ENCODE measurements at regions not wholly inside any gene's neighbourhood (a gene's known extent, or its start where the extent isn't known, plus 50 kb on each side); places are given as distances from the start of the nearest gene placed in this dataset.
"Not testable (repeated sequence)": the region's sequence is repeated elsewhere in the genome, so short reads cannot be mapped to it uniquely, and the experiment has no call there.

DNA sequence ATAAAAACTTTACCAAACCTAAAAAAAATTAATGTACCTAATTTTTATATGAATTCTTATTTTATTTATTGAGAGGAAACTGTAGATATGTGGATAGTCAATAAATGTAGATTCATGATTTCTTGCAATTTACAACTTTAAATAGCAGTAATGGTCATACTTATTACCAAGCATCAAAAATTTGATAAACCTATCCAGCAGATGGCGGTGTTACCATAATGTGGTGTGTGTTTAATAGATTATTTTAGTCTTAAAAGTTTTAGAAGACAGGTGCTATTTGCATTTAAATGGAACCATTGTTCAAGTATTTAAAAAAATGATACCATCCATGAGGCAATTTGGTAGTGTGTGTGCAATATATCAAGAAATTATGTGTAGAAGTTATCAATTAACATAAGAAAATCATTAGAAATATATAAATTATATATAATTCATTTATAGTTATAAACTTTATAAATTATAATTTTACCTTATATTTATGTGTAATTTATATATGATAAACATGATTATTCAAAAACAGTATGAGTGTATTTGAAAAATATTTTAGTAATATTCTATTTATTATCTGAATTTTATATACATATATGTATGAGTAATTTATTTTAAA, 176.0 kb upstream of the BCHE start:
- DNase-seq, result peak; percentile 6 to 54

DNA sequence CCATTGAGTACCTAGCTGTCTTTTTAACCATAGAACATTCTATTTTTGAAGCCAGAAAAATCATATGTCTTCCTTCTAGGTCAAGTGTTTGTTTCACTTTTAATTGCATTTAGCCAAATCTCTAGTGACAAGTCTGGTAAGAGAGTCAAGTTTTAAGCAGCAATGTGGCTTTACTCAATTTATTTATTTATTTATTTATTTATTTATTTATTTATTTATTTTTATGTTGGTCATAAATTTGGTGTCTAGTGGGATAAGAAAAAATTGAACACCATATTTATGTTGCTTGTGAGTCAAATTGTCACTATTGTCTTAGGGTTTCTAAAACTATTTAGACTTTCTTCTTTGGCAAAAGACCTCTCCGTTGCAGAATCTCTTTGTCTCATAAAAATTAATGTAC, 174.5 kb upstream of the BCHE start:
- DNase-seq, result no peak

DNA sequence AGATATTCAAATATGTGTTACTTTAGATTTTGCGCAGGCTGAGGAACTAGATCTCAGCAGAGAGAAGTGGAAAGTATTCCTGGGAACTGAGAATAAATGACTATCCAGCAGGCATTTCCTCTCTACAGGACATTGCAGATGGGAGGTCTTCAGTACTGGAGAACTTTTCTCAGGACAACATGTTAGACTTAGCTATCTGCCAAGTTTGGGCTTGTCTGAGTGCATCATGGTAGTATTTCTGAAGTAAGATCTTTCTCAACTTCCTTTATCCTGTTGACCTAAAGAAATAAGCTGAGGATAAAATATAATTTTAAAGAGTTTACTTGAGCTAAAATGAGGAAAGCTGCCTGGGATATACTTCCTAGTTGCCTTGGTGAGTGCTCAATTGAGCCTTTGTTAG, 167.9 kb upstream of the BCHE start:
- no peak for DNase-seq

DNA sequence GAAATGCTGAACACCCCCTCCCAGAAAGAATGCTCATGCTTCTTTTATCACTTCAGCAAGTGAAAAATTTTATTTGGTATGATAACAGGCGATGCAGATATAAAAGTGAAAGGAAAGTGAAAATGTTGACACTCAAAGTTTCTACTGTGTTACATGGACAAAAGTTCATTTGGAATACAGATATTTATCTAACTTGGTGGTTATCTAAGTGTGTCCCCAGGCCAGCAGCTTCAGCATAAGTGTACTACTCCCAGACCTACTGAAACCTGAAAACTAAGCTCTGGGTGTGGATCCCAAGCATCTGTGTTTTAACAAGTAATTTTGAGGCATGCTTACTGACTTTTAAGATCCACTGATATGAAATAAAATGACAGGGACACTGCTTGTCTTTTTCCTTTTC, 157.1 kb upstream of the BCHE start:
- DNase-seq, result no peak

DNA sequence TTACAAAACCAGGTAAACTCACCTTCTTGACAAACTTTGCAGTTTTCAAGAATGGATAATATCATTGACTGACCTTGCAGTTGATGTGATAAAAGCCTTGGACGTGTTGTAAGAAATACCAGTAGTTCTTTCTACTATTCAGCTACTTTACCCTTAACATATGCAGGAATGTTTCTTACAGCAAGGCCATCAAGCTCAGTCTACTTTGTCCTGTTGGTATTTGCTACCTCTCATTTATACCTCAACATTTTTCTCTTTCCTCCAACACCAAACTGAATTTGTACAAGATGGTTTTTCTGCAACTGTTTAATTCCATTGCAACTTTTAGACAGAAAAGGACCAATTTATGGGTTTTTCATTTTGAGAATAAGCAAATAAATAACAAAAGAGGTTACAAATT, 147.4 kb upstream of the BCHE start:
- no peak for DNase-seq

DNA sequence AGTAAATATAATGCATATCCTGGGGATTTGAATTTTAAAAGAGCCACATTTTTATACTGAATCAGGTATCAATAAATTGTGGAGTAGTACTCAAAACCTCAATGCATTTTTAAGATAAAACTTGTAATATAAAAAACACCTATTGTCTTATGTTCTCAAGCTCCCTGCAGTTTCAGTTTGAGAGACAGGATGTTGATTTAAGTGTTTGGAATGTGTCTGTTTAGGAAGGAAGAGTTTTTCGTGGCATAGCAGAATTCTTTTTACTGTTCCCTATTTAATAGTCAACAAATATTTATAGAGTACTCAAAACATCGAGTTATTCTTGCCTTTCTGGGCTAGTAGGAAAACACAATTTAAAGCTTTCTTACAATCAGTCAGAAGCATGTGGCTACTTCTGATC, 146.1 kb upstream of the BCHE start:
- no peak for DNase-seq

DNA sequence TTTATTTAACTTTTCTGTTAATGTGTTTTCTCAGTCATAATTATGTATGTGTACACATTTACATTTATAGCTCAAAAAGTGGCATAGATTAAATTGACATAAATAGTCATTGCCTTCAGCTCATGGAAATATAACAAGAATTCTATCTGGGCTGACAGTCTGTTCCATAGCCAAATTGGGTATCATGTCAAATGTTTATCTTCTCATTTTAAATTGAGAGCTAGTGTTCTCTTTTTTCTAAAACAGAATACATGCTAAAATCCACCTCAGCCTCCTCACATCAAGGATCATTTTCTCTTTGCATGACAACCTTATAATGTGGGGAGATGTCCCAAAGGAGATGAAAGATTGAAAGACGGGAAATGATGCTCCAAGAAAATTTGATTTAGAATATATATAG, 144.1 kb upstream of the BCHE start:
- no peak for DNase-seq

DNA sequence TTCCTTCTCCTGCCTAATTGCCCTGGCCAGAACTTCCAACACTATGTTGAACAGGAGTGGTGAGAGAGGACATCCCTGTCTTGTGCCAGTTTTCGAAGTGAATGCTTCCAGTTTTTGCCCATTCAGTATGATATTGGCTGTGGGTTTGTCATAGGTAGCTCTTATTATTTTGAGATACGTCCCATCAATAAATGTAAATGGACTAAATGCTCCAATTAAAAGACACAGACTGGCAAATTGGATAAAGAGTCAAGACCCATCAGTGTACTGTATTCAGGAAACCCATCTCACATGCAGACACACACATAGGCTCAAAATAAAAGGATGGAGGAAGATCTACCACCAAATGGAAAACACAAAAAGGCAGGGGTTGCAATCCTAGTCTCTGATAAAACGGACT, 123.6 kb upstream of the BCHE start:
- DNase-seq, result not testable (repeated sequence)

DNA sequence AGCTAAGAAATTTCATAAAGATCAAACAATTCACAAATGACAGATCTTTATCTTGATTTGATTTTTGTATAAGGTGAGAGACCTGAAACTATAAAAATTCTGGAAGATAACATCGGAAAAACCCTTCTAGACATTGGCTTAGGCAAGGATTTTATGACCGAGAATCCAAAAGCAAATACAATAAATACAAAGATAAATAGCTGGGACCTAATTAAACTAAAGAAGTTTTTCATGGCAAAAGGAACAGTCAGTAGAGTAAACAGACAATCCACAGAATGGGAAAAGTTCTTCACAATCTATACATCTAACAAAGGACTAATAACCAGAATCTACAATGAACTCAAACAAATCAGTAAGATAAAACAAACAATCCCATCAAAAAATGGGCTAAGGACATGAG, 116.9 kb upstream of the BCHE start:
- no peak for DNase-seq

DNA sequence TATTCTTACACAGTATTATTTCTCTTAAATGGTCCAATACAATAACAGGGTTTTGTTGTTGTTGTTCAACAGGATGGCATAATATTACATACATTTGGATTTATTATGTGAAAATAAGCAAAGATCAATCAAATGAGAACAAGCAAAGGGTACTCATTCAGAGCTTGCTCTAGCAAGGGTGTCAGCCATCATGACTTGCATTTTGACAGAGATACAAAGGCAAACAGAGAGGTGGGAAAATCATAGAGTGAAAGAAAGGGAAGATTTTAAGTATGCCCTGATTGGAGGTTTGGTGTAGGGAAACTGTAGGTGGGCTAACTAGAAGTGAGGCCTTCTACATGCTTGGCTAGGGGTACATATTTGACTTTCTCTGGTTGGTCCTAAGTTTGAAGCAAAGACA, 109.1 kb upstream of the BCHE start:
- no peak for DNase-seq

DNA sequence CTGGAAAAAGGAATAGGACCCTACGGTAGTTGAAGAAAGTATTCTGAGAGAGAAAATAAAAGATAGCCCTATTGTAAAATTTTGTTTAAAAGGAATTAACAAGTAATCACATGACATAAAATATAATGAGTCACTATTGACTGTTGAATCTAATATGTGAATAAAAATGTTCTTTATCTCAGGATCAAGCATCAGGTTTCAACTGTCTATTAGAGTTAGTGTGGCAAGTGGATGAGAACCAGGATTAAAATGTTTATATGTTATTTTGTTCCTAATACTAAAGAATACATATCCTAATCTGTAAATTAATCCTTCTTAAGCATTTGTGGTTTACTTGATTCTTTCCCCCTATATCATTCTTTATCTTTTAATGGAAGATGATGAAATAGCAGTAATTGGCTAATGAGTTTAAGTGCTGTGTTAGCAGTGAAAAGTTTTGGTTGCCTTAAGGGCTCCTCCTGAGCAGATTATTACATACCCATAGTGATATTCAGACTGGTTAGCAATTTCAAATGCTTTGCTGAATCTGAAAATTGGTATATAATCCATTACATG, 101.8 kb upstream of the BCHE start:
- no peak for DNase-seq

DNA sequence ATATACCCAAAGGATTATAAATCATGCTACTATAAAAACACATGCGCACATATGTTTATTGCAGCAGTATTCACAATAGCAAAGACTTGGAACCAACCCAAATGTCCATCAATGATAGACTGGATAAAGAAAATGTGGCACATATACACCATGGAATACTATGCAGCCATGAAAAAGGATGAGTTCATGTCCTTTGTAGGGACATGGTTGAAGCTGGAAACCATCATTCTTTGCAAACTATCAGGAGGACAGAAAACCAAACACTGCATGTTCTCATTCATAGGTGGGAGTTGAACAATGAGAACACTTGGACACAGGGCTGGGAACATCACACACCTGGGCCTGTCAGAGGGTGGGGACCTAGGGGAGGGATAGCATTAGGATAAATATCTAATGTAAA, 98.9 kb upstream of the BCHE start:
- DNase-seq, result not testable (repeated sequence)

DNA sequence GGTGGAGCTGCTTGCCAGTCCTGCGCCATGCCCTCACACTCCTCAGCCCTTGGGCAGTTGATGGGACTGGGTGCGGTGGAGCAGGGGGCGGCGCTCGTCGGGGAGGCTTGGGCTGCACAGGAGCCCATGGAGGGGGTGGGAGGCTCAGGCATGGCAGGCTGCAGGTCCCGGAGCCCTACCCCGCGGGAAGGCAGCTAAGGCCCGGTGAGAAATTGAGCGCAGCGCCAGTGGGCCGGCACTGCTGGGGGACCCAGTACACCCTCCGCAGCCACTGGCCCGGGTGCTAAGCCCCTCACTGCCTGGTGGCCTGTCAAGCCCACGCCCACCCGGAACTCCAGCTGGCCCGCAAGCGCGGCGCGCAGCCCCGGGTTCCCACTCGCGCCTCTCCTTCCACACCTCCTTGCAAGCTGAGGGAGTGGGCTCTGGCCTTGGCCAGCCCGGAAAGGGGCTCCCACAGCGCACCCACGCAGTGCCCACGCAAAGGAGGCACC, 87.1 kb upstream of the BCHE start:
- DNase-seq, result not testable (repeated sequence)

DNA sequence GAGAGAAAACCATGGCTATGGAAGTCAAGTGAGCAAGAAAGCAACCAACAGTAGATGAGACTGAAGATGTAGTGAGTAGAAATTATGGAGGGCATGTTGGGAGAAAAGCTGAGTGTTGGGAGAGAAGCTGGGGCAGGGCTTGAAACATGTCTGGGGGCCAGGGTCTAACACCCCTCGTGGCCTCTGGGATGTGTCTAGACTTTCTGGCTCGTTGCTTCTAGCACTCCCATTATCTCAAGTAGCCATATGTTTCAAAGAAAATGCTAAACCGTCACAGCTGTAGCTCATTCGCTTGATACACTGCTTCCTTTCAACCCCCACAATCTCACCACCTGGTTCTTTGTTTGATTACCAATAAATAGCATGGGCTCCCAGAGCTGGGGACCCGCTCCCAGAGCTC, 83.8 kb upstream of the BCHE start:
- DNase-seq, result no peak

DNA sequence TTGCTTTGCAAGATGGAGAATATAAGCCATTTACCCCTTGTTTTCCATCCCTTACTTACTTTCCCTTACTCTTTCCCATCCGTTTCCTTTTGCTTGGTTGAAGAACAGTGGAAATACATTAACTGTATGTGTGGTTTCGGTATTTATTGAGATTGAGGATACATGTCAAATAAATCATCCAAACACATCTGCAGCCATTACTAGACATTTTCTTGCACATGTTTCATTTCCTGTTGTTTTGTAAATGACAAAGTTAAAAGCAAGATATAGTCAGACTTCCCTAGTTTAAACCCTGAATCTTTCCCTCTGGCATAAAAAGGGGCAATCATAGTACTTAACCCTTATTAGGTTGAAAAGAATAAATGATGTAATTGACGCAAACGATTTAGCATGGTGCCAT, 82.1 kb upstream of the BCHE start:
- no peak for DNase-seq

DNA sequence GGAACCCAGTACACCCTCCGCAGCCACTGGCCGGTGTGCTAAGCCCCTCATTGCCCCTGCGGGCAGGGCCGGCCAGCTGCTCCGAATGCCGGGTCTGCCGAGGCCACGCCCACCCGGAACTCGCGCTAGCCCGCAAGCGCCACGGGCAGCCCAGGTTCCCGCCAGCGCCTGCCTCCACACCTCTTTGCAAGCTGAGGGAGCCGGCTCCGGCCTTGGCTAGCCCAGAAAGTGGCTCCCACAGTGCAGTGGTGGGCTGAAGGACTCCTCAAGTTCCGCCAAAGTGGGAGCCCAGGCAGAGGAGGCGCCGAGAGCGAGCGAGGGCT, 81.4 kb upstream of the BCHE start:
- no peak for DNase-seq

DNA sequence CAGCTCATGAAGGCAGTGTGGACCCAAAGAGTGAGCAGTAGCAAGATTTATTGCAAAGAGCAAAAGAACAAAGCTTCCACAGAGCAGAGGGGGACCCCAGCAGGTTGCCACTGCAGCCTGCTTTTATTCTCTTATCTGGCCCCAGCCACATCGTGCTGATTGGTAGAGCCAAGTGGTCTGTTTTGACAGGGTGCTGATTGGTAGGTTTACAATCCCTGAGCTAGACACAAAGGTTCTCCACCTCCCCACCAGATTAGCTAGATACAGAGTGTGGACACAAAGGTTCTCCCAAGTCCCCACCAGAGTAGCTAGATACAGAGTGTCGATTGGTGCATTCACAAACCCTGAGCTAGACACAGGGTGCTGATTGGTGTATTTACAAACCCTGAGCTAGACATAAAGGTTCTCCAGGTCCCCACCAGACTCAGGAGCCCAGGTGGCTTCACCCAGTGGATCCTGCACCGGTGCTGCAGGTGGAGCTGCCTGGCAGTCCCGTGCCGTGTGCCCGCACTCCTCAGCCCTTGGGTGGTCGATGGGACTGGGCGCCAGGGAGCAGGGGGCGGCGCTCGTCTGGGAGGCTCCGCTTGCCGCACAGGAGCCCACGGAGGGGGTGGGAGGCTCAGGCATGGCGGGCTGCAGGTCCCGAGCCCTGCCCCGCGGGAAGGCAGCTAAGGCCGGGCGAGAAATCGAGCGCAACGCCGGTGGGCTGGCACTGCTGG, 80.9 kb upstream of the BCHE start:
- DNase-seq, result not testable (repeated sequence)

DNA sequence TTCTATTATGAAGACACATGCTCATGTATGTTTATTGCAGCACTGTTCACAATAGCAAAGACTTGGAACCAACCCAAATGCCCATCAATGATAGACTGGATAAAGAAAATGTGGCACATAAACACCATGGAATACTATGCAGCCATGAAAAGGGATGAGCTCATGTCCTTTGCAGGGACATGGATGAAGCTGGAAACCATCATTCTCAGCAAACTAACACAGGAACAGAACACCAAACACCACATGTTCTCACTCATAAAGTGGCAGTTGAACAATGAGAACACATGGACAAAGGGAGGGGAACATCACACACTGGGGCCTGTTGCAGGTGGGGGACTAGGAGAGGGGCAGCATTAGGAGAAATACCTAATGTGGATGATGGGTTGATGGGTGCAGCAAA, 77.9 kb upstream of the BCHE start:
- DNase-seq, result not testable (repeated sequence)

DNA sequence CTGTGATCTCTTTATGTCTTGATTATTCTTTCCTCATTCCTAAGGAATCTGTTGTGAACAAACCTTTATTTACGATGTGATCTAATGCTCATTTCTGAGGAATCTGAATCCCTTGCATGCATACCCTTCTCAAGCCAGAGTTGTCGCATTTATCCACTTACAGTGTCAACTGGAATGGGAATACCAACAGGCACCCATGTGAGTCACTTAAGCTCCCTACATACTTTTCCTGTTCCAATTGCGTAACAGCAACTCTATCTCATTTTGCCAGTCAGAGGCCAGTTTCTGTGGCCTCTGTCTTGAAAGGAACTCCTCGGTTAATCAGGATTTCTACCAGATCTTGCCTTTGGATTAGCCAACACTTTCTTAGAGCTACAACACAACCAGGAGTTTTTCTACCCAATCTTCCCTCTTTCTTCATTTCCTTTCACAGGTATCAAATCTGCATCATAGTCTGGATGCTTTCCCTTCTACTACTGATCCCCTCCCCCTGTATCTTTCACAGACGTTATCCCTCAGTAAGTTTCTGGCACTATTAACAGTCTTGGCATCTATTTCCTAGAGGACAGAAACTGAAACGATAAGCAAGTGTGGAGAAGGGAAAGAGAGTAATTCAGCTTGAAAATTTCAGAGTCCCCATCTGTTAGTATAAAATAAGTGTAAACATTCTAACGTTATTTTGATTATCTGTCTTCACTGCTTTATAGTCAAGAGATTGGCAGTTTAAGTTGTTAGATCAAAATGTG, 66.8 kb upstream of the BCHE start:
- no peak for DNase-seq

DNA sequence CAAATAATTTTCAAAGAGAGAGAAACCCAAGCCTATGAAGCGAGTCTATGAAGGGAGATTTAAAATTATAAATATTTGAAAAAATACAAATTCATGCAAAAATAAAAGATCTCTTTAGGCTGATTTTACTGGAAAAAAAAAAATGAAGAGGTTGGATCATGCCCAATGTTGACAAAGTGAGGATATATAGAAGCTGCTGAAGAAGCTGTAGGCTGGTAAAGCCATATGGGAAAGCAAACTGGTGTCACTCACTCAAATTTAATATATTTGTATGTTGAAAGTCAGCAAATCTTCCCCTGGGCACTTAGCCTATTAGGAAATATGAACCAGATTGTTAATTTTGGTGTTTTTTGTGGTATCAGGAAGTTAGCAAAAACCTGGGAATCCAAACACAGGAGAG, 61.8 kb upstream of the BCHE start:
- DNase-seq, result no peak

DNA sequence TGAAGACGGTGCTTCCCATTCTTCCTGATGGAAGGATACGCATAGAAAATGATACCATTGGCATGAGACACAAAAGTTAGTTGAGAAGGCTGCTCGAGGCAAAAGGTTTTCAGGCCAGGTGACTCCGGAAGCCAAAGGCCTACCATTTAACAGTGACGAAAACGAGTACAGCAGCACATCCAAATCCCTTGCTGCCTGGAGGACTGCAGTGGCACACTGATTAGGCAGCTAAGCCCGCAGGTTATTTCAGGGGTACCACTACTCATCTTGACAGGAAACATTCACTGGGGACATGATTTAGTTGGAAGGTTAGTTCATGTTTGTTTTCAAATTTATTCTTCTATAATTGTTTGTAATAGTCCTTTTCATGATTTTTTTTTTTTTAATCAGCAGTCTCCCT, 59.9 kb upstream of the BCHE start:
- DNase-seq, result no peak

DNA sequence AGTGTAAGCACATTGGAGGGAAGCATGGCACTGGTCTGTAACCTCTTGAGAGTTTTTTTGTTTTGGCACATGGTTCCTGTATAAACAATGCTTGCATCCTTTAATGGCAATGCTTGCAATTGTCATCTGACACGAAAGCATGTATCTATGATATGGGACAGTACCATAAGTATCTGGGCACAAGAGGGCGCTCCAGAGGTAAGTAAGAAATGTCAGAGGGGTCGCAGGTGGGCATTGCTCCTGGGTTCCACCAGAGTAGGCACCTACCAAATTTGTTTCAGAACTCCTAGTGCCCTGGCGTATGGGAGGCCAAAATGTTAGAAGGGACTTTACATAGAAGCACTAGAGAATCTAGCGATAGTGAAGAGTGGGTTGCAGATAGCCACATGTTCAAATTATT, 58.7 kb upstream of the BCHE start:
- DNase-seq, result peak in 1 of 2 experiments; percentile 45

DNA sequence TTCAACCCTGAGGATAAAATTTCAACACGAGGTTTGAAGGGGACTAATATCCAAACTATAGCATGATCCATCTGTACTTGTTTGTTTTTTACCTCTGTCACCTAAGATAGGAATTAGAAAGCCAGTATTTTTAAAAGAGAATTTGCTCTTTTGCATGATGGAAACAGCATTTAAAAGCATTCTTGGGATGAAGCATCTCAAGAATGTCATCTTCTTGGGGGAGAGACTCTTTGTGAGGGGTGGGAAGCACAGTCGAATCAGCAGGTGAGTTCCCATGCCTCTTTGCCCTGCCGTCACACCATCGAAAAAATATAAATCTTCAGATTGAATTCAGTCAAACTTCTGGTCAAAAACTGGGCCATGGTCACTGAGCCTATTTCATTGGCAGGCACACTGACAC, 55.3 kb upstream of the BCHE start:
- DNase-seq, result no peak
